ENCODE measurements at regions not wholly inside any gene's neighbourhood (a gene's known extent, or its start where the extent isn't known, plus 50 kb on each side); places are given as distances from the start of the nearest gene placed in this dataset.
"Not testable (repeated sequence)": the region's sequence is repeated elsewhere in the genome, so short reads cannot be mapped to it uniquely, and the experiment has no call there.

DNA sequence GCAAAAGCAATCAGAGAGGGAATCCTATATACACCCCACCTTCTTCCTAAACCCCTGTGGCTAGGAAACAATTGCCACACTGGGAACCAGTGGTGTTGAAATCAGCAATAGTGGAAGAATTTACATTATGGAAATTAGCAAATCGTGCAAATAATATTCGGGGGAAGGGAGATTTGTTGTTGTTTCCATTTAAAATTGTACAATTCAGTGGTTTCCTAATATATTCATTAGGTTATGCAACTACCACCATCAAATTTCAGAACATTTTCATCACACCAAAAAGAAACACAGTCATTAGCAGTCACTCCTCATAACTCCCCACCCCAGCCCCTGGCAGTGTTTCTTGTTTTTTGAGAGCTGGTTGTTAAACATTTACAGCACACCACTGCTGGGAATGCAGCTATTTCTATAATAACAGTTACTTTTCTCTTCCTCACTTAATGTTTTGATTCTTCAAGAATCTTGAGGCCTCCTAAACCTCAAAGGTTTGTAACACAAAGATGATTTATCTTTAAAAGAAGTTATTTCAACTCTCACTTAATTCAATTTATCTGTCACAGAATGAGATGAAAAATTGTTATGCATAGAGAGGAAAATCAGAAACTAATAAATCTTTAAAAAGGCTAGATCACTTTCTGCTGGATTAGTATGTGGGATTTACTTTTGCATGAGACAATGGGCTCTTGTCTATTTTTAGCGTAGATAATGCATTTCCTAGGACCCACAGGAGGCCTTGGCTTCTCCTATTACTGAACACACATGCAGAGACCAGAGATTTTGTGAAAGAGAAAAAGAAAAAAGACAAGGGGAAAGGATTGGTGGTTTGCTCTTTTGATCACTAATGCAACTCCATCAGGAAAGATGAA lies 91.8 kb upstream of the DAPK1 start:
- Histone ChIP-seq H3K36me3 (no peaks in the 10 kb centered on the region), H3K4me1 (peaks cover 25 to 44% (median 31%) of the 10 kb centered on the region in 3 donors), H3K27me3 (no peaks in the 10 kb centered on the region), H3K4me3 (no peak overlapping the region), H3K9me3 (no peaks in the 10 kb centered on the region), H3K27ac (peak overlapping the region in 2 of 4 donors; percentile 69 to 72)
- no peak for FAIRE-seq
- intact Hi-C loops (cut with DNase I): no loop called here
- 28 to 30% methylated on average over 3 of the region's 3 CpGs for WGBS, 2 donors
- peak in 2 of 6 donors; percentile 58 to 73 for DNase-seq
- TF ChIP-seq, protein P1, sequence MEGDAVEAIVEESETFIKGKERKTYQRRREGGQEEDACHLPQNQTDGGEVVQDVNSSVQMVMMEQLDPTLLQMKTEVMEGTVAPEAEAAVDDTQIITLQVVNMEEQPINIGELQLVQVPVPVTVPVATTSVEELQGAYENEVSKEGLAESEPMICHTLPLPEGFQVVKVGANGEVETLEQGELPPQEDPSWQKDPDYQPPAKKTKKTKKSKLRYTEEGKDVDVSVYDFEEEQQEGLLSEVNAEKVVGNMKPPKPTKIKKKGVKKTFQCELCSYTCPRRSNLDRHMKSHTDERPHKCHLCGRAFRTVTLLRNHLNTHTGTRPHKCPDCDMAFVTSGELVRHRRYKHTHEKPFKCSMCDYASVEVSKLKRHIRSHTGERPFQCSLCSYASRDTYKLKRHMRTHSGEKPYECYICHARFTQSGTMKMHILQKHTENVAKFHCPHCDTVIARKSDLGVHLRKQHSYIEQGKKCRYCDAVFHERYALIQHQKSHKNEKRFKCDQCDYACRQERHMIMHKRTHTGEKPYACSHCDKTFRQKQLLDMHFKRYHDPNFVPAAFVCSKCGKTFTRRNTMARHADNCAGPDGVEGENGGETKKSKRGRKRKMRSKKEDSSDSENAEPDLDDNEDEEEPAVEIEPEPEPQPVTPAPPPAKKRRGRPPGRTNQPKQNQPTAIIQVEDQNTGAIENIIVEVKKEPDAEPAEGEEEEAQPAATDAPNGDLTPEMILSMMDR (IDR thresholded peaks at IDR 0.05): no peak
- peak; percentile 66 to 86 (median 80) for ATAC-seq

- FAIRE-seq (no peak), DNase-seq (peak in 1 of 6 donors; percentile 50), ATAC-seq (peak; percentile 88 to 91 (median 90))
- H3K4me3 ChIP-seq: no peak overlapping the region
- H3K4me1 ChIP-seq: peaks cover 25 to 44% (median 31%) of the 10 kb centered on the region in 3 donors
- no peaks in the 10 kb centered on the region for H3K36me3 ChIP-seq
- H3K9me3 ChIP-seq: no peaks in the 10 kb centered on the region
- H3K27ac ChIP-seq: peak overlapping the region in 2 of 4 donors; percentile 69 to 72
- intact Hi-C loops (cut with DNase I): no loop called here
- TF ChIP-seq, protein P1 (IDR thresholded peaks at IDR 0.05): no peak
- 15 to 18% methylated on average over 4 of the region's 4 CpGs for WGBS, 2 donors
- H3K27me3 ChIP-seq: no peaks in the 10 kb centered on the region
Measured at GRCh38 chr9:87406543-87407166, 91.0 kb upstream of the DAPK1 start.

DNA sequence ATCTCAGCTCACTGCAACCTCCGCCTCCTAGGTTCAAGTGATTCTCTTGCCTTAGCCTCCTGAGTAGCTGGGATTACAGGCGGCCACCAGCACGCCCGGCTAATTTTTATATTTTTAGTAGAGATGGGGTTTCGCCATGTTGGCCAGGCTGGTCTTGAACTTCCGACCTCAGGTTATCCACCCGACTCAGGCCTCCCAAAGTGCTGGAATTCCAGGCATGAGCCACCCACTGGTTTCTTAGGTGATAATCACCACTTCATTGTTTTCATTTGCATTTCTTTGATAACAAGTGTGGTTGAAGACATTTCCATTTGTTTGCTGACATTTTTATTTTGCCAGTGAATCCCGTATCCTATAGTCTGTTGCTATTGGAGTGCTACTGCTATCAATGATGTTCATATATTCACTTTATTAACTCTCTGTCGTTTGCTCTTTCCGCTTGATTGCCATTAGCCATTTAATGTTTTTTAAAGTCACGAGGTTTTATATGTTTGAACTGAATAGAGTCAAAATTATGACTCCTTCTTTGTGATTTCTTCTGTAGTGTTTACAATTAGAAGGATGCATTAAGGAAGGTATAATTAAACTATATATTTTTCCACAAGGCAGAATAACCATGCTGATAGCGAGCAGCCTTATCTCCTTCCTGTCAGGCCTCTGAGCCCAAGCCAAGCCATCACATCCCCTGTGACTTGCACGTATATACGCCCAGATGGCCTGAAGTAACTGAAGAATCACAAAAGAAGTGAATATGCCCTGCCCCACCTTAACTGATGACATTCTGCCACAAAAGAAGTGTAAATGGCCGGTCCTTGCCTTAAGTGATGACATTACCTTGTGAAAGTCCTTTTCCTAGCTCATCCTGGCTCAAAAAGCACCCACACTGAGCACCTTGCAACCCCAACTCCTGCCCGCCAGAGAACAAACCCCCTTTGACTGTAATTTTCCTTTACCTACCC lies 87.3 kb upstream of the DAPK1 start:
- ATAC-seq; H3K4me3 ChIP-seq; intact Hi-C loops (cut with DNase I); H3K36me3 ChIP-seq; H3K9me3 ChIP-seq; H3K27me3 ChIP-seq; DNase-seq; FAIRE-seq; H3K27ac ChIP-seq: not testable (repeated sequence)
- WGBS, 2 donors: 72 to 78% methylated on average over 16 of the region's 16 CpGs
- peaks cover 9 to 28% (median 24%) of the 10 kb centered on the region in 3 donors for H3K4me1 ChIP-seq

DNA sequence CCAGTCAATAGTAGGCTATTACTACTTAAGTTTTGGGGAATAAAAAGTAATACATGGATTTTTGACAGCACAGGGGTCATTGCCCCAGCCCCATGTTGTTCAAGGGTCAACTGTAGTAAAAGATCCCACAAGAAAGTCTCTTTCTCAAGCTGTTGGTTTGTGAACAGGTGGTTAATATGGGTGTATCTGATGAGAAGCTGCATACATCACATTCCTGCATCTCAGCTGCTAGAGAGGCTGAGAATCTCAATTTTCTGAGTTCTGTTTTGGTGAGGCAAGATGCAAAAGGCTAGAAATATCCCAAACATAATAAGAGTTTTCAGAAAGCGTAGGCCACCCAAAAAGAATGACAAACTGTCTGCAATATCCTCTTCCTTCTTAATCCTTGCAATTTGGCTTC lies 76.8 kb upstream of the DAPK1 start:
- no peaks in the 10 kb centered on the region for H3K27me3 ChIP-seq
- H3K4me3 ChIP-seq: no peak overlapping the region
- DNase-seq: no peak
- FAIRE-seq: no peak
- H3K27ac ChIP-seq: no peak overlapping the region
- peaks cover 0 to 6% (median 3%) of the 10 kb centered on the region in 3 donors for H3K4me1 ChIP-seq
- no peaks in the 10 kb centered on the region for H3K9me3 ChIP-seq
- intact Hi-C loops (cut with DNase I): no loop called here
- TF ChIP-seq, protein P1 (IDR thresholded peaks at IDR 0.05): no peak
- ATAC-seq: no peak
- WGBS, 2 donors: 100% methylated on average over 1 of the region's 1 CpG
- H3K36me3 ChIP-seq: no peaks in the 10 kb centered on the region

DNA sequence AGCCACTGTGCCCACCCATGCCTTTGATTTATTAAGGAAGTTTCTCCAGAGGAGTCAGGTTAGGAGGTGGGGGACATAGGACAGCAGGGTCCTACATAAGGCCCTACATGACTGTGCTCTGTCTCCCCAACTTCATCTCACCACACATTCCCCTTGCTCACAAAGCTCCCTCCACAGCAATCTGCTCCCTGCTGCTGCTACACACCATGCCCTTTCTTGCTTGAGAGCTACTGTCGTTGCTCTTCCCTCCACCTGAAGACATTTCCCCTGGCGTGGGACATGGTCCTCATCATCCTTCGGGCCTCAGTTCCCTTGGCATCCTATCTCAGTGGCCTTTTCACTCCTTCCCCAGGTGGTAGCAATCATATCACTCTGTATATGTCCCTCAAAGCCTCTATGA lies 75.9 kb upstream of the DAPK1 start:
- ATAC-seq (no peak), DNase-seq (no peak), FAIRE-seq (no peak)
- H3K27ac ChIP-seq: no peak overlapping the region
- peaks cover 0 to 6% (median 3%) of the 10 kb centered on the region in 3 donors for H3K4me1 ChIP-seq
- H3K36me3 ChIP-seq: no peaks in the 10 kb centered on the region
- H3K9me3 ChIP-seq: no peaks in the 10 kb centered on the region
- H3K4me3 ChIP-seq: no peak overlapping the region
- intact Hi-C loops (cut with DNase I): no loop called here
- 90 to 100% methylated on average over 3 of the region's 3 CpGs for WGBS, 2 donors
- no peaks in the 10 kb centered on the region for H3K27me3 ChIP-seq
- TF ChIP-seq, protein P1 (IDR thresholded peaks at IDR 0.05): no peak

All from pancreas (tissue), 10 donors.